ENCODE measurements at regions not wholly inside any gene's neighbourhood (a gene's known extent, or its start where the extent isn't known, plus 50 kb on each side); places are given as distances from the start of the nearest gene placed in this dataset.
"Not testable (repeated sequence)": the region's sequence is repeated elsewhere in the genome, so short reads cannot be mapped to it uniquely, and the experiment has no call there.

DNA sequence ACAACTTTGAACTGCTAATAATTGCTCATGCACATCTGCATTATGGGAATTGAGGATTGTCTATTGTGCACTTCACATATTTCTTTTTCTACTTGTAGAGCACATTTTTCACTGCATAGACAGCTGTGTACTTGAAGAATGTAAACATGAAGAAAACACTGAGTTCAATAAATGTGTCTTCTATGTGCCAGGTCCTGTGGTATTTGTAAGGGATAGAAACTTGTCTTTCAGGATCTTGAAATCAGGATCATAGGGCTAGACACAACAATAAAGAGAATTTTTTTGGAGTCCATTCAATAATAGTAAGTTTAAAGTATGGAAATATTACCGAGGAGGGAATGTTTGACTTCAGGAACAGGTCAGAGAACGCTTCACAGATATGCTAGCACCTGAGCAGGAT is 66.6 kb upstream of the AGTPBP1 start:
- DNase-seq: not testable (repeated sequence)

DNA sequence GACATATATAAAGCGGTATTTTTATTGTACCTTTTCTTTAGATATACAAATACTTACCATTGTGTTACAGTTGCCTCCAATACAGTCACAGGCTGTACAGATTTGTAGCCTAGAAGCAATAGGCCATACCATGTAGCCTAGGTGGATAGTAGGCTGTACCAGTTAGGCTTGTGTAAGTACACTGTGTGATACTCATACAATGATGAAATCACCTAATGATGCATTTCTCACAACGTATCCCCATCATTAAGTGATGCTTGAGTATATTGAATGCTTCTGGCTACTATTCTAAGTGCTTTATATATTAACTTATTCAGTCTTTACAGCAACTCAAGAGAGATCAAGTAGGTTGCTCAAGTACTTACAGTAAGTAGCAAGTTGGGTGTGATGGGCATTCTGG is 71.6 kb upstream of the AGTPBP1 start:
- not testable (repeated sequence) for H2BK120ac ChIP-seq (ENCODE audit: low read depth, low read length); H3K9ac ChIP-seq (ENCODE audit: low read length); H3K23ac ChIP-seq (ENCODE audit: low read length in 2 of 2); H4K8ac ChIP-seq (ENCODE audit: low read length); H3K4me1 ChIP-seq (ENCODE audit: control insufficient read depth, insufficient read depth, low read depth, low read length); H3K79me1 ChIP-seq (replicated peaks; ENCODE audit: low read length, poor library complexity, severe bottlenecking); H2BK15ac ChIP-seq (ENCODE audit: low read depth, poor library complexity, severe bottlenecking); DNase-seq; H2BK12ac ChIP-seq (ENCODE audit: low read length in 2 of 2); H3K27me3 ChIP-seq (ENCODE audit: control insufficient read depth in 1 of 2, insufficient read depth in 1 of 2, low read length in 2 of 2); H3K14ac ChIP-seq (ENCODE audit: low read length in 2 of 2); H3K4ac ChIP-seq (ENCODE audit: low read depth in 1 of 2, low read length in 2 of 2); H4K91ac ChIP-seq (ENCODE audit: low read length); H3K18ac ChIP-seq (ENCODE audit: low read depth in 1 of 2, low read length in 2 of 2); H3K4me2 ChIP-seq (ENCODE audit: low read length, poor library complexity, severe bottlenecking); H2BK5ac ChIP-seq (ENCODE audit: low read depth, low read length, poor library complexity, severe bottlenecking); H3K36me3 ChIP-seq (ENCODE audit: control insufficient read depth in 1 of 2, insufficient read depth in 2 of 2, low read depth in 1 of 2, low read length in 2 of 2); H3K27ac ChIP-seq (ENCODE audit: low read length, poor library complexity, severe bottlenecking); H3K9me3 ChIP-seq (ENCODE audit: control insufficient read depth, low read length); H3K4me3 ChIP-seq (ENCODE audit: insufficient read depth in 1 of 2, low read depth in 1 of 2, low read length in 2 of 2); H2AK5ac ChIP-seq (ENCODE audit: low read length, severe bottlenecking); H2AFZ ChIP-seq (ENCODE audit: low read depth, low read length)
- WGBS: no CpG with 5 or more reads among the region's 2 CpGs

More for the DNA sequence above, 66.6 kb upstream of the AGTPBP1 start:
- H3K9me3 ChIP-seq (ENCODE audit: control insufficient read depth, low read length); H2BK5ac ChIP-seq (ENCODE audit: low read depth, low read length, poor library complexity, severe bottlenecking); H3K14ac ChIP-seq (ENCODE audit: low read length in 2 of 2); H2AK5ac ChIP-seq (ENCODE audit: low read length, severe bottlenecking); H3K36me3 ChIP-seq (ENCODE audit: control insufficient read depth in 1 of 2, insufficient read depth in 2 of 2, low read depth in 1 of 2, low read length in 2 of 2); H4K91ac ChIP-seq (ENCODE audit: low read length); H2BK120ac ChIP-seq (ENCODE audit: low read depth, low read length); H3K4me2 ChIP-seq (ENCODE audit: low read length, poor library complexity, severe bottlenecking); H3K27ac ChIP-seq (ENCODE audit: low read length, poor library complexity, severe bottlenecking); H3K27me3 ChIP-seq (ENCODE audit: control insufficient read depth in 1 of 2, insufficient read depth in 1 of 2, low read length in 2 of 2); H3K4me3 ChIP-seq (ENCODE audit: insufficient read depth in 1 of 2, low read depth in 1 of 2, low read length in 2 of 2); H2BK12ac ChIP-seq (ENCODE audit: low read length in 2 of 2); H3K9ac ChIP-seq (ENCODE audit: low read length); H3K79me1 ChIP-seq (replicated peaks; ENCODE audit: low read length, poor library complexity, severe bottlenecking); H4K8ac ChIP-seq (ENCODE audit: low read length); H3K18ac ChIP-seq (ENCODE audit: low read depth in 1 of 2, low read length in 2 of 2); H3K23ac ChIP-seq (ENCODE audit: low read length in 2 of 2); H2AFZ ChIP-seq (ENCODE audit: low read depth, low read length); H2BK15ac ChIP-seq (ENCODE audit: low read depth, poor library complexity, severe bottlenecking); H3K4me1 ChIP-seq (ENCODE audit: control insufficient read depth, insufficient read depth, low read depth, low read length); H3K4ac ChIP-seq (ENCODE audit: low read depth in 1 of 2, low read length in 2 of 2): not testable (repeated sequence)
- 93% methylated on average over 2 of the region's 2 CpGs for WGBS

DNA sequence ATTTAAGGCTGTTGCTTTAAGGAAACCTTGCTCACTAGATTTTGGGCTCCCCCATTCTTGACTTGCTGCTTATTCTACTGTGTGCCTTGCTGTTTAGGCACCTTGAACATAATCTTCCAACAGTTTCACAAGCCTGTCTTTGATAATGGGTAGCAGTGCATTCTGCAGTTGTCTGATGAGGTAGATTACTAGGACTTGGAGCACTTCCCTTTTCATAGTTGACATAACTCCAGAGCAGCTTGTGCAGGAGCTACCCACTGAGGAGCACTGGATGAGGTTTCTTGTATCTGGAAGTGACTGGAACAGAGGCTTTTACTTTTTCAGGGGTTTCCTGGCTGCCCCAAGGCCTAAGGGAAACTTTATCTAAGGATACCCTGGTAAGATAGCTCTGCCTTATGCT is 73.0 kb upstream of the AGTPBP1 start:
- DNase-seq; H3K4me2 ChIP-seq (ENCODE audit: low read length, poor library complexity, severe bottlenecking); H2BK12ac ChIP-seq (ENCODE audit: low read length in 2 of 2); H4K8ac ChIP-seq (ENCODE audit: low read length); H2BK15ac ChIP-seq (ENCODE audit: low read depth, poor library complexity, severe bottlenecking); H3K27ac ChIP-seq (ENCODE audit: low read length, poor library complexity, severe bottlenecking); H3K4me3 ChIP-seq (ENCODE audit: insufficient read depth in 1 of 2, low read depth in 1 of 2, low read length in 2 of 2); H2BK5ac ChIP-seq (ENCODE audit: low read depth, low read length, poor library complexity, severe bottlenecking); H3K23ac ChIP-seq (ENCODE audit: low read length in 2 of 2); H2AFZ ChIP-seq (ENCODE audit: low read depth, low read length); H2AK5ac ChIP-seq (ENCODE audit: low read length, severe bottlenecking); H3K27me3 ChIP-seq (ENCODE audit: control insufficient read depth in 1 of 2, insufficient read depth in 1 of 2, low read length in 2 of 2); H3K4ac ChIP-seq (ENCODE audit: low read depth in 1 of 2, low read length in 2 of 2); H3K79me1 ChIP-seq (replicated peaks; ENCODE audit: low read length, poor library complexity, severe bottlenecking); H3K9me3 ChIP-seq (ENCODE audit: control insufficient read depth, low read length); H3K18ac ChIP-seq (ENCODE audit: low read depth in 1 of 2, low read length in 2 of 2); H4K91ac ChIP-seq (ENCODE audit: low read length); H3K36me3 ChIP-seq (ENCODE audit: control insufficient read depth in 1 of 2, insufficient read depth in 2 of 2, low read depth in 1 of 2, low read length in 2 of 2); H3K4me1 ChIP-seq (ENCODE audit: control insufficient read depth, insufficient read depth, low read depth, low read length); H2BK120ac ChIP-seq (ENCODE audit: low read depth, low read length); H3K14ac ChIP-seq (ENCODE audit: low read length in 2 of 2); H3K9ac ChIP-seq (ENCODE audit: low read length): not testable (repeated sequence)

DNA sequence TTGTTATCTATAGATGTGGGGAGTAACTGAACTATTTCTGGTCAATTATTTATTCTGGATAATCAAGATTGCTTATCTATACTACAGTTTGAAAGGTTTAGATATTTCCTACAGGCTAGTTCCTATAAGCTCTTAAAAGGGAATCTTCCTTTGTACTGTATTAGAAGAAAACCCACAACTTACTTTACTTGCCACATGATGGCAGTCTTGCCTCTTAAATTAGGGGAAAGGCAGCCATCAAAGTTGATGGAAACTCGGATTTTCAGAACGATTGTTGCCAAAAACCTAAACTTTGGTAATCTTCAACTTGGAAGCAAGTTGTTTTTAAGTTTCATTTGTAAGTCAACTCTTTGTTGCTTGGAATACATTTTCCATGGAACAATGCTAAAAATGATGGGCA is 77.2 kb upstream of the AGTPBP1 start:
- not testable (repeated sequence) for H3K9me3 ChIP-seq (ENCODE audit: control insufficient read depth, low read length); H3K14ac ChIP-seq (ENCODE audit: low read length in 2 of 2); H2AK5ac ChIP-seq (ENCODE audit: low read length, severe bottlenecking); H2BK120ac ChIP-seq (ENCODE audit: low read depth, low read length); H2BK15ac ChIP-seq (ENCODE audit: low read depth, poor library complexity, severe bottlenecking); H4K8ac ChIP-seq (ENCODE audit: low read length); H3K27me3 ChIP-seq (ENCODE audit: control insufficient read depth in 1 of 2, insufficient read depth in 1 of 2, low read length in 2 of 2); H2BK12ac ChIP-seq (ENCODE audit: low read length in 2 of 2); H3K4me3 ChIP-seq (ENCODE audit: insufficient read depth in 1 of 2, low read depth in 1 of 2, low read length in 2 of 2); H2BK5ac ChIP-seq (ENCODE audit: low read depth, low read length, poor library complexity, severe bottlenecking); H3K36me3 ChIP-seq (ENCODE audit: control insufficient read depth in 1 of 2, insufficient read depth in 2 of 2, low read depth in 1 of 2, low read length in 2 of 2); H4K91ac ChIP-seq (ENCODE audit: low read length); H3K4me2 ChIP-seq (ENCODE audit: low read length, poor library complexity, severe bottlenecking); H2AFZ ChIP-seq (ENCODE audit: low read depth, low read length); H3K79me1 ChIP-seq (replicated peaks; ENCODE audit: low read length, poor library complexity, severe bottlenecking); H3K4ac ChIP-seq (ENCODE audit: low read depth in 1 of 2, low read length in 2 of 2); H3K9ac ChIP-seq (ENCODE audit: low read length); H3K27ac ChIP-seq (ENCODE audit: low read length, poor library complexity, severe bottlenecking); H3K23ac ChIP-seq (ENCODE audit: low read length in 2 of 2); H3K18ac ChIP-seq (ENCODE audit: low read depth in 1 of 2, low read length in 2 of 2); H3K4me1 ChIP-seq (ENCODE audit: control insufficient read depth, insufficient read depth, low read depth, low read length)
- WGBS: no CpG with 5 or more reads among the region's 2 CpGs
- DNase-seq: peak; percentile 45

Measured in mesenchymal stem cell (in vitro differentiated cells and primary cell).